ENCODE measurements at regions not wholly inside any gene's neighbourhood (a gene's known extent, or its start where the extent isn't known, plus 50 kb on each side); places are given as distances from the start of the nearest gene placed in this dataset.

DNA sequence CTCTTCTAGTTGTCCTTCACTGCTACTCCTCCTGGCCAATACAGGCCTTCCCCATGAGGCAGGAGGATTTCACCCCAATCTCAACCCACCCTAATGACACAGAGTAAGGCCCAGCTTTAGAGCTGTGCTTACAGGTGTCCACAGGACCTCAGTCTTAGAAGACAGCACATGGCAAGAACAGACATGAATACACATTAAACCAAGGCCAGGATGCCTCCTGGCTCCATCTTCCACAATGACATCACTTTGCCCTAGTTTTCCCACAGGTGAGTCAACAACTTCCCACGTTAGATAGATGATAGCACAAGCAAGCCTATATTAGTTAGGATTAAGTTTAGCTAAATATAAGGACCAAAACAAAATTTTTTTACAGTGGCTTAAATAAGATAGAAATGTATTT lies 63.8 kb upstream of the NOCT start:
- TF ChIP-seq, protein P1, sequence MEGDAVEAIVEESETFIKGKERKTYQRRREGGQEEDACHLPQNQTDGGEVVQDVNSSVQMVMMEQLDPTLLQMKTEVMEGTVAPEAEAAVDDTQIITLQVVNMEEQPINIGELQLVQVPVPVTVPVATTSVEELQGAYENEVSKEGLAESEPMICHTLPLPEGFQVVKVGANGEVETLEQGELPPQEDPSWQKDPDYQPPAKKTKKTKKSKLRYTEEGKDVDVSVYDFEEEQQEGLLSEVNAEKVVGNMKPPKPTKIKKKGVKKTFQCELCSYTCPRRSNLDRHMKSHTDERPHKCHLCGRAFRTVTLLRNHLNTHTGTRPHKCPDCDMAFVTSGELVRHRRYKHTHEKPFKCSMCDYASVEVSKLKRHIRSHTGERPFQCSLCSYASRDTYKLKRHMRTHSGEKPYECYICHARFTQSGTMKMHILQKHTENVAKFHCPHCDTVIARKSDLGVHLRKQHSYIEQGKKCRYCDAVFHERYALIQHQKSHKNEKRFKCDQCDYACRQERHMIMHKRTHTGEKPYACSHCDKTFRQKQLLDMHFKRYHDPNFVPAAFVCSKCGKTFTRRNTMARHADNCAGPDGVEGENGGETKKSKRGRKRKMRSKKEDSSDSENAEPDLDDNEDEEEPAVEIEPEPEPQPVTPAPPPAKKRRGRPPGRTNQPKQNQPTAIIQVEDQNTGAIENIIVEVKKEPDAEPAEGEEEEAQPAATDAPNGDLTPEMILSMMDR (IDR thresholded peaks at IDR 0.05): no peak
- TF ChIP-seq POLR2A (IDR thresholded peaks at IDR 0.05): no peak
- no peak for TF ChIP-seq POLR2AphosphoS5 (IDR thresholded peaks at IDR 0.05)
